Right renal pelvis (tissue), 4 donors: ENCODE measurements at regions not wholly inside any gene's neighbourhood (a gene's known extent, or its start where the extent isn't known, plus 50 kb on each side); places are given as distances from the start of the nearest gene placed in this dataset.

Experiments used
- DNase-seq, 4 donors: peaks; one replicate each; pipeline ENCODE4 v3.0.0-alpha.2; 2013; ENCODE audit warnings: low read depth in 4 of 4, low spot score in 3 of 4, missing footprints in 1 of 4

- no peak for DNase-seq
These were observed 349.3 kb upstream of the SEMA3D start for GRCh38 chr7:85535974-85536729.

DNA sequence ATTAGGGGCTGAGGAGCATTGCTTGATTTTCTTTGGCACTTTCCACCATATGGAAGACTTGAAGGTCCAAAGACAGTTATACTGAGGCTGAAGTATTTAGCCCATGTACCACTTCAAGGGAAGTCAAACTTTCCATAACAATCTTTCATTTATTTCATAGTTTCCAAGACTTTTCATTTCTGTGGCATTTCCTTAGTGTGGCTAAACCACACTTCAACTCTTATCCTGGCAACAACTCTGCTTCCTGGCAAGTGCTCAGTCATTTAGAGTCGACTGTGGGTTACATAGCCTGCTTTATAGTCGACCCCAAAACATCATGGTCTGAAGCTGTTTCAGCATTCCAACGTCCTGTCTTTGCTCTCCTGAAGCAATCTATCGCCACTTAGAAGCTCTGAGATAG is 343.0 kb upstream of the SEMA3D start:
- no peak for DNase-seq

DNA sequence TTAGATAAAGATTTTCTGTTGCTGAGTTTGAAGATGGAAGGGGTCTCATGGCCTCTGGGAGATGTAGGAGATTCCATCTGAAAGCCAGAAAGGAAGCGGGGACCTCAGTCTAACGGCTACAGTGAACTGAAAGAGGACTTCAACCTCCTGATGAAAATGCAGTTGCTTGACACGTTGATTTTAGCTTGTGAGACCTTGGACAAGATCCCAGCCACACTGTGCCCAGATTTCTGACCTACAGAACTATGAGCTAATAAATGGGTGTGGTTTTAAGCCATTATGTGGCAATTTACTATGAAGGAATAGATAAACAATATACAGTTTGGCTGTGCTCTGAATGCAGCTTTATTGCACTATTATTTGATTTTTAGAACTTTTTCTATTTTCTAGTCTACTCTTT is 342.3 kb upstream of the SEMA3D start:
- no peak for DNase-seq

DNA sequence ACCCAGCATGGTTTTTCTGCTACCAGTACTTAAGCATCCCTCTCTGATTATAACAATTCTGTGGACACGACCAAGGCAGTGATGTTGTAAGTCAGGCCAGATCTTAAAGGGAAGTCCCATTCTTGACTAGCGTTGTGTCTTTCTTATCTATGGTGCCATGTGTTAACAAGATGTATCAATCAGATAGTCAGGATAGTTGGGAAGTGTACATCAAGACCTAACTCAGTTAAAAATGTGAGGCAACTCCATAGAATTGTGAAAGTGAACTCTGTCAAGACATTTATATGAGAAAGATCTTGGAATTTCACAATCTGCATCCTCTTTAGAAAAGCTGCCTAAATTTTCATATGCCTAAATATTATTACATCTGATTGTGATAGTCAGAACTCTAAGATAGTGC is 341.7 kb upstream of the SEMA3D start:
- DNase-seq: no peak

DNA sequence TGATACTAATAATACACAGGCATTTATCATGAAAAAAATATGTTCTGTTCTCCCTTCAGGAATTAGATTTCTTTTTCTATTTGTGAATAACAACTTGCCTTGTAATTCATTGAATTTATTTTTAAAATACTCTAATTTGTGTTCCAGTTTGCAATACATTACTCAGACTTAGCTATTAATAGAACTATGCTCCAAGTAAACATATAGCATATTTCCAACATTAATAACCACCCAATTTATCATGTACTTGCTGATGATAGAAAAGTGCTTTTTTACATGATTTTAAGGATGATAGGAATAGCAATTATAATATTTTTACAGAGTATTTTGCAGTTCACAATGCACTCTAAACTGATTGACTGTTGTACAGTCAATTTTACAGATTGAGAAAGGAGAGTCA is 338.8 kb upstream of the SEMA3D start:
- DNase-seq: no peak

GRCh38 chr7:85522070-85522469 is 335.2 kb upstream of the SEMA3D start:
- no peak for DNase-seq

- DNase-seq: no peak
These were observed 334.3 kb upstream of the SEMA3D start for GRCh38 chr7:85521108-85521694.

DNA sequence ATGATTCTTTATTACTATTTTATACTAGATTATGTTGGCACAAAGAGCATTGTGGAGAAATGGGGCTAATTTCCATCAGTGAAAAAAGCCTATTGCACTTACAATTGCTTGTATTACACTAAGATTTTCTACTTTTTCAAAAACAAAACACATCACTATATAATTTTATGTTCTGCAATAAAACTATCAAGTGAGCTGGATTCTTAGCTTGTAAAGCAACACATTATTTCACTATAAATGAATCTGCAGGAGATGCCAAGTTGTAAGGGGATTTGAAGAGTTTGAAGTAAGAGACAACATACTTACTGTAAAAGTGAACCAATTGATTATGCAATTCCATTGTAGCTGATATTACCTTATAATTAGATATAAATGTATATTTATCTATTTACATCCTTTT is 333.3 kb upstream of the SEMA3D start:
- no peak for DNase-seq

- DNase-seq: no peak
These were observed 329.8 kb upstream of the SEMA3D start for GRCh38 chr7:85516675-85517074.

- DNase-seq: no peak
These were observed 325.9 kb upstream of the SEMA3D start for GRCh38 chr7:85512790-85513189.

GRCh38 chr7:85510287-85510686 is 323.4 kb upstream of the SEMA3D start:
- DNase-seq: no peak

GRCh38 chr7:85509476-85509875 is 322.6 kb upstream of the SEMA3D start:
- no peak for DNase-seq

GRCh38 chr7:85508642-85509410 is 322.0 kb upstream of the SEMA3D start:
- DNase-seq: no peak

- peak in 2 of 4 donors; percentile 20 to 25 for DNase-seq
These were observed 311.2 kb upstream of the SEMA3D start for GRCh38 chr7:85498031-85498430.

GRCh38 chr7:85489498-85489897 is 302.6 kb upstream of the SEMA3D start:
- DNase-seq: no peak

DNA sequence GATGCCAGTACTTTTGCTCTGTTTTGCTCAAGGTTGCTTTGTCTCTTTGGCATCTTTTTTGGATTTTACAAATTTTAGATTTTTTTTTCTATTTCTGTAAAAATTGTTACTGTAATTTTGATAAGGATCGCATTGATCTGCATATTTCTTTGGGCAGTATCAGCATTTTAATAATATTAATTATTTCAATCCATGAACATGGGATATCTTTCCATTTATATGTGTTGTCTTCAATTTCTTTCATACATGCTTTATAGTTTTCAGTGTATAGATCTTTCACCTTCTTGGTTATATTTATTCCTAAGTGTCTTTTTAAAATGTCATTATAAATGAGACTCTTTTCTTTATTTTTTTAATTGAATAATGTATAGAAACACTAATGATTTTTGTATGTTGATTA is 301.6 kb upstream of the SEMA3D start:
- no peak for DNase-seq

GRCh38 chr7:85483177-85483576 is 296.3 kb upstream of the SEMA3D start:
- no peak for DNase-seq

DNA sequence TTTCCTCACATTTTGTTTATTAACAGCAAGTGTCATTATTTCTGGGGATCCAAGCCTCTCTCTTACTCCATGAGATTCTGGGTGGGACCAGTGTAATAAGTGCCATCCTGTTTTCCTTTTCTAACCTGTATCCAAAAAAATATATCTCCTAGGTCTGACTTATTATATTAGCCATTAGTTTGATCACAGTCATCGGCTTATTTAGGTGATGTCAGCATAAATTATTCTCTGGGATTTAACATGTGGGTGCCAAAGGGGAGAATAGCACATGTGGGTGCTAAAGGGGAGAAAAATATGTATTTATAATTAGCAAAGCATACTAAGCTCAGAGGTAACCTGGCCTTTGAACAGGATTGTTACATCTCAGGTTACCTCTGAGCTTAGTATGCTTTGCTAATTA is 293.8 kb upstream of the SEMA3D start:
- no peak for DNase-seq

GRCh38 chr7:85479918-85480643 is 293.2 kb upstream of the SEMA3D start:
- DNase-seq: no peak

DNA sequence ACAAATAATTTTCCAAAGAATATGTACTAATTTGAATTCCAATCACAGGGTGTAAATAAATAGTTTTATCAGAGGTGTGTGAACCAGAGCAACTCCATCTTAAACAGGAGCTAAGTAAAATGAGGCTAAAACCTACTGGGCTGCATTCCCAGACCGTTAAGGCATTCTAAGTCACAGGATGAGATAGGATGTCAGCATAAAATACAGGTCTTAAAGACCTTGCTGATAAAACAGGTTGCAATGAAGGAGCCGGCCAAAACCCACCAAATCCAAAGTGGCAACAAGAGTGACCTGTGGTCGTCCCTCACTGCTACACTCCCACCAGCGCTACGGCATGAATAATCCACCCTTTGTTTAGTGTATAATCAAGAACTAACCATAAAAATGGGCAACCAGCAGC is 291.7 kb upstream of the SEMA3D start:
- no peak for DNase-seq

DNA sequence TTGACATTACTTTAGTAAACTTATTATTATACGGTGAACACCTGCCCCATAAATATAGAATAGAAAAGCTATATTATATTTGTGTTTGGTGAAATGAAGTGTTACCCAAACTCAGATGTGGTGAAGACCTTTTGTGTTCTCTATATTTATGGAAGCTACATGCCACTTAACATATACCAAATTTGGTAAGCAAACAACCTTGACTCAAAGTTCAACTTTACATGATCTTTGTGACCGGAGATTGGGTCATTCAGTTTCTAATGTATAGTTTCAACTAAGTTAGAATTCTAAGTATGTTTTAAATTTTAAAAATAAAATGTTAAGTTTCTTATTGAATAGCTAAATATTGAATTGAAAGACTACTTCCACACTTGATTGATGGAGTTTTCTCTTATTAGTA is 288.6 kb upstream of the SEMA3D start:
- DNase-seq: no peak
